ENCODE measurements at regions not wholly inside any gene's neighbourhood (a gene's known extent, or its start where the extent isn't known, plus 50 kb on each side); places are given as distances from the start of the nearest gene placed in this dataset.

DNA sequence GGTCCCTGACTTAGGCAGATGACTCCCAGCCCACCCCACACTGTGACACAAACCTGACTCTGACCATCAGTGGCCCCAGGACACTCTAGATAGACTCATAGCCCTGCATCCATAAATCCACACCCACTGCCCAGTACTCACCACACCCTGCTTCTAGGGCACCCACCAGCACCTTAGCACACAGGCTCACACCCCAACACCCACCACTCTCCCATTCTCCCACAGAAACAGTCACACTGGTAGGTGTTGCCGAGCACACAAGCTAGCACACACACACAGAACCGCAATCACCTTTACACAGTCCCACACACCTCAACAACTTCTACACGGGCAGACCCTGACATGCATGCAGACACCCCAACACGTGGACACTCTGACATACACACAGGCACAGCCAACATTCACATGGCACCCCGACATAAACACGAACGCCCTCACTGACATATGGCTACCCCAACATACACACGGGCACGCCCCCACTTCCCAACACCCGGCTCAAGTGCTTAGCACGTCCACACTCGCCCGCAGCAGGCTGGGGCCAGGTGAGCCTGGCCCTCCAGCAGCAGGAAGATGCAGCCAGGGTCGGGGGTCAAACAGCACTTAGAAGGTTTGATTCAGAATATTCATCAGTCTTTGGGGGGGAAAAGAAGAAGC is 105.5 kb upstream of the TARDBP start:
- no peak overlapping the region for H3K4me3 ChIP-seq (ENCODE audit: low read length)
- Mint-ChIP-seq H3K36me3 (no peaks in the 10 kb centered on the region), H3K27ac (peak overlapping the region in 4 of 8 donors; percentile 4 to 67 (median 46)), H3K4me3 (no peak overlapping the region), H3K9me3 (no peaks in the 10 kb centered on the region), H3K27me3 (peaks cover 4 to 5% of the 10 kb centered on the region in 2 donors), H3K4me1 (peaks cover 23 to 36% (median 30%) of the 10 kb centered on the region in 3 donors)
- no peak overlapping the region for H3K27ac ChIP-seq (ENCODE audit: low read depth, low read length)
- no peaks in the 10 kb centered on the region for H3K36me3 ChIP-seq (ENCODE audit: insufficient read depth, low read length)
- H3K4me1 ChIP-seq (ENCODE audit: insufficient read depth, low read length): peaks cover 34% of the 10 kb centered on the region
- POLR2A ChIA-PET: interaction anchor here (1.2 kb wide), 1 partner anchor 11 kb away, joined by 3 read pairs; no protein-coding TSS in a partner anchor
- H3K9me3 ChIP-seq (ENCODE audit: low read length): no peaks in the 10 kb centered on the region
- CTCF ChIA-PET: interaction anchor here (0.8 to 6.9 kb wide), 2 partner anchors 412 kb away, joined by 4 to 32 read pairs; no protein-coding TSS in a partner anchor
- no peaks in the 10 kb centered on the region for H3K27me3 ChIP-seq (ENCODE audit: insufficient read depth, low read length, poor library complexity, severe bottlenecking)
- DNase-seq: no peak

DNA sequence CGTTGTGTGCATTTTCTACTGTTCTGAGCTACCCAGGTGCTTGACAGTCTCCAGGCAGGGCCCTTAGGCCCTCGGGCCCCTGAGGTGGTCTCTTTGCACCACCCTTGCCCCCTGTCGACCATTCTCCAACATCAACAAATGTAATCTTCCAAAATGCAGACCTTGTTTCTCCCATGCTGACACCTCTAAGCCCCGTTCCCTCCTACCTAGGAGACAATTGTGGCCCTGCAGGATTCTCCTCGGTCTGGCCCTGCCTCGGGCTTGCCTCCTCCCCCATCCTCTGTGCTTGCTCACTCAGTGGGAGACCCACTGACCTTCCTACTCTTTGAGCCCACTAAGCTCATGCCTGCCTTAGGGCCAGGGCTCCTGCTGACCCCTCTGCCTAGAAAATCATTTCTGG is 104.2 kb upstream of the TARDBP start:
- Histone ChIP-seq H3K4me1 (ENCODE audit: insufficient read depth, low read length) (peaks cover 34% of the 10 kb centered on the region), H3K27ac (ENCODE audit: low read depth, low read length) (no peak overlapping the region), H3K9me3 (ENCODE audit: low read length) (no peaks in the 10 kb centered on the region), H3K4me3 (ENCODE audit: low read length) (no peak overlapping the region), H3K27me3 (ENCODE audit: insufficient read depth, low read length, poor library complexity, severe bottlenecking) (no peaks in the 10 kb centered on the region), H3K36me3 (ENCODE audit: insufficient read depth, low read length) (no peaks in the 10 kb centered on the region)
- no peaks in the 10 kb centered on the region for H3K9me3 Mint-ChIP-seq
- H3K27ac Mint-ChIP-seq: peak overlapping the region in 1 of 8 donors; percentile 51
- no peak for DNase-seq
- CTCF ChIA-PET: interaction anchor here (1.1 to 6.9 kb wide), 4 partner anchors 216 to 413 kb away, joined by 3 to 32 read pairs (median 6); no protein-coding TSS in a partner anchor
- peaks cover 23 to 36% (median 29%) of the 10 kb centered on the region in 3 donors for H3K4me1 Mint-ChIP-seq
- no peaks in the 10 kb centered on the region for H3K36me3 Mint-ChIP-seq
- H3K4me3 Mint-ChIP-seq: no peak overlapping the region
- H3K27me3 Mint-ChIP-seq: peaks cover 4 to 5% of the 10 kb centered on the region in 2 donors
- POLR2A ChIA-PET: no interaction called here

DNA sequence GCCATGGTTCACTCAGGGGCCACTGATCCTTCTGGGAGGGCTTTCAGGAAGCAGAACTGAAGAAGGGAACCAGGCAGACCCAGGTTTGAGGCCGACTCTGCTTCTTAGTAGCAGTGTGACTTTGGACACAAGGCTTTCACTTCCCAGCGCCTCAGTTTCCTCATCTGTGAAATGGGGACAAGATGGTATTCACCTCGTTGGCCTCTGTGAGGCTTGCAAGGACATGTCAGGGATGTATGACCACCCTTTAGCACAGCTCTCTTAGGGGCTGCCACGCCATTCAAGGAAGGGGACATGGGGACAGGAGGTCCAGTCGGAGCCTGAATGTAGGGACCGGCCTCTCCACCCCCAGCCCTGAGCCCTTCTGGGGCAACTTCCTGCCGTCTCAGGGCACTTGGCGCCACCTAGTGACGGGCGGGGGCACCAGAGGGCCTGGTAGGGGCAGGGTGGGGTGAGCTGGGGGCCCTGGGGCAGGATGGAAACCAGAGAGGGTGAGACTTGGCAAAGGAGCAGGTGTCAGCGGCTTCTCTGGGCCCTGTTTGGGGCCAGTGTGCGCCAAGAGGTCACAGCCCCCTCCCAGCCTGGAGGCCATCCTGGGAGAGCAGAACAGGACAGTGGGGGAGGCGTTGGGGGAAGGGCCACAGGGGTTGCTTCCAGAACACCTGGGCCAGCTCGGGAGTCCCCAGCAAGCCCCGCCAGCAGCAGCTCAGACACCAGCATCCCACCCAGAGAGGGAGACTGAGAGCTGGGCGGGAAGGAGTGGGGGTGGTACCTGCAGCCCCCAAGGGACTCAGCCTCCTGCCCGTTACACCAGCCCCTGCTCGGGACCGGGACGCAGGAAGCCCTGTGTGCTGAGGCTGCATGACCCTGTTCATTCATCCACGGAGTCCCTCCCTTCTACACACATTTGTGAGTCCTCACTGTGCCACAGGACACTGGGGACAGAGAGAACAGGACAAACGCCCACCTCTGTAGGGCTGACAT is 102.5 kb upstream of the TARDBP start:
- no peaks in the 10 kb centered on the region for H3K9me3 Mint-ChIP-seq
- no peak overlapping the region for H3K4me3 Mint-ChIP-seq
- no peaks in the 10 kb centered on the region for H3K9me3 ChIP-seq (ENCODE audit: low read length)
- H3K27me3 ChIP-seq (ENCODE audit: insufficient read depth, low read length, poor library complexity, severe bottlenecking): no peaks in the 10 kb centered on the region
- H3K27ac ChIP-seq (ENCODE audit: low read depth, low read length): no peak overlapping the region
- H3K36me3 ChIP-seq (ENCODE audit: insufficient read depth, low read length): no peaks in the 10 kb centered on the region
- peaks cover 21% of the 10 kb centered on the region for H3K4me1 ChIP-seq (ENCODE audit: insufficient read depth, low read length)
- ChIA-PET POLR2A (no interaction called here), CTCF (interaction anchor here (0.8 to 6.9 kb wide), 11 partner anchors 8 to 479 kb away, joined by 3 to 32 read pairs (median 5); no protein-coding TSS in a partner anchor)
- peaks cover 7 to 19% (median 13%) of the 10 kb centered on the region in 3 donors for H3K4me1 Mint-ChIP-seq
- H3K27me3 Mint-ChIP-seq: peaks cover 3 to 5% of the 10 kb centered on the region in 2 donors
- H3K36me3 Mint-ChIP-seq: no peaks in the 10 kb centered on the region
- peak overlapping the region in 1 of 8 donors; percentile 82 for H3K27ac Mint-ChIP-seq
- no peak overlapping the region for H3K4me3 ChIP-seq (ENCODE audit: low read length)
- DNase-seq: peak; percentile 63 to 84 (median 72)

DNA sequence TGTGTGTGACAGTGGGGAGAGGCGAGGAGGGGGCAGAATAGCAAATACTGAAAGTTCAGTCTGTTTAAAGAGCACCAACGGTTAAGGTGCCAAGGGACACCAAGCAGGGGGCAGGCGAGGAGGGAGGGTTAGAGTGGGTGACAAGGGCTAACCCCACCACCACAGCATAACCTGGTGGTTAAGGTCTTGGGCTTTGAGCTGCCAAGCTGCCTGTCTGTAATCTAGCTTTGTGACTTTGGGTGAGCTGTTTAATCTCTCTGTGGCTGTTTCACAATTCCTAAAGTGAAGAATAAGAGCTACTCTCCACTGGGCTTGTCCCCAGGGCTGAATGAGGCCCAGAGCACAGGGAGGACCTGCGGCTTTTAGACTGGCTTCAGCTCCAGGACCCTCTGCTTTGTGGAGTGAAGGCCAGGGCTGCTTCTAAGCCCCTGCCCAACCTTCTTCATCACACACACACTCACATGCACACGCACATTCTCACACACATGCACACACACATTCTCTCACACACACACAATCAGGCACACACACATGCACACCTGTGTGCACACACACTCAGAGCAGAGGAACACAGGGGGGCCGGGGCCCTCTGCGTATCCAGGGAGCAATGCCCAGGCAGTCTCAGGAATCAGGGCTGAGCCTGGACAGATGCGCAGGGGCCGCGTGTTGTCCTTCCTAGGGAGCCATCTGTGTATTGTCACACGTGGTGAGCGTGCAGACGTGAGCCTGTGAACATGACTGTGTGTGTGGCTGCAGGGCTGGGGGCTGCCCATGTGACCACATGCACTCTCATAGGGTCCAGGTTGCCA is 101.6 kb upstream of the TARDBP start:
- Histone ChIP-seq H3K27me3 (ENCODE audit: insufficient read depth, low read length, poor library complexity, severe bottlenecking) (no peaks in the 10 kb centered on the region), H3K27ac (ENCODE audit: low read depth, low read length) (no peak overlapping the region), H3K36me3 (ENCODE audit: insufficient read depth, low read length) (no peaks in the 10 kb centered on the region), H3K4me1 (ENCODE audit: insufficient read depth, low read length) (peaks cover 15% of the 10 kb centered on the region), H3K4me3 (ENCODE audit: low read length) (no peak overlapping the region), H3K9me3 (ENCODE audit: low read length) (no peaks in the 10 kb centered on the region)
- Mint-ChIP-seq H3K27ac (peak overlapping the region in 2 of 8 donors; percentile 39 to 64), H3K4me1 (peaks cover under 1 to 14% (median 8%) of the 10 kb centered on the region in 3 donors), H3K27me3 (peaks cover 2 to 5% of the 10 kb centered on the region in 2 donors), H3K36me3 (no peaks in the 10 kb centered on the region), H3K9me3 (no peaks in the 10 kb centered on the region), H3K4me3 (no peak overlapping the region)
- ChIA-PET POLR2A (no interaction called here), CTCF (interaction anchor here (1.0 to 6.9 kb wide), 6 partner anchors 7 to 416 kb away, joined by 3 to 32 read pairs (median 6); no protein-coding TSS in a partner anchor)
- DNase-seq: peak in 1 of 5 donors; percentile 33

DNA sequence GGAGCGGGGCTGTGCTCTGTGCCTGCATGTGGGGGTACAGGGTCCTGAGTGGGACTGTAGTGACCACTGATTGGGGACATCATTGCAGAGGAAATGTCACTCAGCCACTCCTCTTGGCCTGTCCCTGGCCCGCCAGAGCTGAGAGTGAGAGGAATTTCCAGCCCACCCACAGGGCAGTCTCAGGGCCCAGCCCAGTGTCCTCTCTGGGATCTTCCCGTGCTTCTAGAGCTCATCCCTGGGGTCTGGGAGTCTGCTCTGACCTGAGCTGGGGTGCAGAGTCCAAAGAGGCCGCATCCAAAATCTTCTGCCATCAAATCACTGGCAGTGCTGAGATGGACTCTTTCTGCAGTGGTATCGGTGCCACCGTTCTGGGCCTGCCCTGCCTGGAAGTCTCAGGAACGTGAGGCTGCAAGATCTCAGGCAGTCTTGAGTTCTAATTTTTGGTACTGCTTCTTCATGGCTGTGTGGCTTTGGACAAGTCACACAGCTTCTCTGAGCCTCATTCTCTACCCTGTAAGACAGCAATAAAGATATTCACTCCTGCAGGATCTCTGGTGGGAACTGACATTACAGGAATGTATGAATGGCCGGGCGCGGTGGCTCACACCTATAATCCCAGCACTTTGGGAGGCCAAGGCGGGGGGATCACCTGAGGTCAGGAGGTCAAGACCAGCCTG is 100.8 kb upstream of the TARDBP start:
- H3K4me1 ChIP-seq (ENCODE audit: insufficient read depth, low read length): peaks cover 17% of the 10 kb centered on the region
- H3K27ac ChIP-seq (ENCODE audit: low read depth, low read length): no peak overlapping the region
- Mint-ChIP-seq H3K27ac (no peak overlapping the region), H3K4me1 (peaks cover 8 to 19% (median 13%) of the 10 kb centered on the region in 3 donors), H3K9me3 (no peaks in the 10 kb centered on the region), H3K27me3 (peaks cover 2 to 5% of the 10 kb centered on the region in 2 donors), H3K36me3 (no peaks in the 10 kb centered on the region), H3K4me3 (no peak overlapping the region)
- ChIA-PET CTCF (interaction anchor here (0.9 to 6.9 kb wide), 2 partner anchors 8 to 416 kb away, joined by 3 to 32 read pairs; no protein-coding TSS in a partner anchor), POLR2A (no interaction called here)
- no peaks in the 10 kb centered on the region for H3K9me3 ChIP-seq (ENCODE audit: low read length)
- H3K4me3 ChIP-seq (ENCODE audit: low read length): no peak overlapping the region
- no peaks in the 10 kb centered on the region for H3K36me3 ChIP-seq (ENCODE audit: insufficient read depth, low read length)
- peak in 1 of 5 donors; percentile 25 for DNase-seq
- H3K27me3 ChIP-seq (ENCODE audit: insufficient read depth, low read length, poor library complexity, severe bottlenecking): no peaks in the 10 kb centered on the region

DNA sequence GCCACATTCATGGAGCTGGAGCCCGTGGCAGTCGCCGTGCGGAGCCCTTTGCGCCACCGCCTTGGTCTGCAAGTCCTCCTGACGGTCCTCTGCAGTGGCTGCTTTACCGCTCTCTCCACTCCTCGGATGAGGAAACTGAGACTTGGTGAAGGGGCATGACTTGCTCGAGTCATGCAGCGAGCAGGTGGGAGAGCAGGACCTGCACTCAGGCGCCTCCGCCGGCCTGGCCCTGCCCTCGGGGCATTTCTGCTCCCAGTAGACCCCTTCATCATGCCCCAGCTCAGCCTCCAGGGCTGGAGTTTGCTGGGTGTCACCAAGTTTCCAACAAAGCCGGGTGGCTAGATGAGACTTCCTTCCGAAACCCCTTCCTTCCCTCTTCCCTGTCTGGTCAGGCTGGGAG is 100.0 kb upstream of the TARDBP start:
- CTCF ChIA-PET: interaction anchor here (0.9 to 6.9 kb wide), 2 partner anchors 9 to 417 kb away, joined by 3 to 32 read pairs; no protein-coding TSS in a partner anchor
- no peak overlapping the region for H3K4me3 ChIP-seq (ENCODE audit: low read length)
- DNase-seq: peak in 1 of 5 donors; percentile 17
- POLR2A ChIA-PET: no interaction called here
- H3K4me1 ChIP-seq (ENCODE audit: insufficient read depth, low read length): peaks cover 25% of the 10 kb centered on the region
- Mint-ChIP-seq H3K9me3 (no peaks in the 10 kb centered on the region), H3K36me3 (no peaks in the 10 kb centered on the region), H3K27ac (peak overlapping the region in 1 of 8 donors; percentile 33), H3K4me3 (no peak overlapping the region), H3K4me1 (peaks cover 15 to 21% (median 16%) of the 10 kb centered on the region in 3 donors), H3K27me3 (peaks cover 0 to 2% of the 10 kb centered on the region in 2 donors)
- no peak overlapping the region for H3K27ac ChIP-seq (ENCODE audit: low read depth, low read length)
- H3K9me3 ChIP-seq (ENCODE audit: low read length): no peaks in the 10 kb centered on the region
- H3K36me3 ChIP-seq (ENCODE audit: insufficient read depth, low read length): no peaks in the 10 kb centered on the region
- no peaks in the 10 kb centered on the region for H3K27me3 ChIP-seq (ENCODE audit: insufficient read depth, low read length, poor library complexity, severe bottlenecking)

DNA sequence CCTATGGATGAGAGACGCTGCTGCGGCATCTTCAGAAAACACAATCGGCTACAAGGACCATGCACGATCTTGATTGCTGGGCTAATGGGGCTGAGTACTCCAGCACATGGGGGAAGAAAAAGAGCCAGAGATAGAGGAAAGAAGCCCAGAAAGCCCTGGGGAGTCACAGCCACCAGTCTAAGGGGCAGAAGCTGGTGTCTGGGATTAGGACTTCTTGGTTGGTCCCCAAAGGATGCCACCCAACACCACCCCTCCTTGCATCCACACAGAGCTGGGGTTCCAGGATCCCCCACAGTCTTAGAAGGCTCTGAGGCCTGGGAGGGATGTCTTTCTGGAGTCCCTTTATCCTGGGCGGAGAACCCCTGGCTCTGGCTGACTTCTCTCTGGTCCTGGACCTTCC is 98.4 kb upstream of the TARDBP start:
- ChIA-PET CTCF (interaction anchor here (6.9 kb wide), 1 partner anchor 419 kb away, joined by 32 read pairs; no protein-coding TSS in a partner anchor), POLR2A (no interaction called here)
- Histone ChIP-seq H3K36me3 (ENCODE audit: insufficient read depth, low read length) (no peaks in the 10 kb centered on the region), H3K27me3 (ENCODE audit: insufficient read depth, low read length, poor library complexity, severe bottlenecking) (no peaks in the 10 kb centered on the region), H3K9me3 (ENCODE audit: low read length) (no peaks in the 10 kb centered on the region), H3K4me1 (ENCODE audit: insufficient read depth, low read length) (peaks cover 37% of the 10 kb centered on the region), H3K4me3 (ENCODE audit: low read length) (no peak overlapping the region), H3K27ac (ENCODE audit: low read depth, low read length) (no peak overlapping the region)
- Mint-ChIP-seq H3K4me3 (no peak overlapping the region), H3K27me3 (peaks cover 0 to 1% of the 10 kb centered on the region in 2 donors), H3K4me1 (peaks cover 26 to 32% (median 28%) of the 10 kb centered on the region in 3 donors), H3K27ac (no peak overlapping the region), H3K9me3 (no peaks in the 10 kb centered on the region), H3K36me3 (no peaks in the 10 kb centered on the region)
- DNase-seq: peak in 1 of 5 donors; percentile 7

Data from CD8-positive, alpha-beta memory T cell (primary cell).